CD4-positive, alpha-beta T cell treated with Interleukin-4 for 1 hour (primary cell): ENCODE measurements at regions not wholly inside any gene's neighbourhood (a gene's known extent, or its start where the extent isn't known, plus 50 kb on each side); places are given as distances from the start of the nearest gene placed in this dataset.
A peak's percentile ranks its signal among the peaks of the same experiment; 100 is the strongest.

Experiments
- DNase-seq, 2 donors: peaks; one replicate each; pipeline ENCODE4 v3.0.0-alpha.2; 2020 to 2022

GRCh38 chr17:34163123-34163522 is 92.0 kb upstream of the CCL2 start:
- no peak for DNase-seq

GRCh38 chr17:34163646-34164045 is 91.4 kb upstream of the CCL2 start:
- DNase-seq, result no peak

GRCh38 chr17:34164837-34165236 is 90.2 kb upstream of the CCL2 start:
- DNase-seq, result no peak

- DNase-seq, result no peak
Observed at GRCh38 chr17:34166352-34166751, 88.7 kb upstream of the CCL2 start.

GRCh38 chr17:34167354-34167753 is 87.7 kb upstream of the CCL2 start:
- DNase-seq, result no peak

- DNase-seq, result no peak
Observed at GRCh38 chr17:34168989-34169388, 86.1 kb upstream of the CCL2 start.

- DNase-seq, result no peak
Observed at GRCh38 chr17:34169496-34169895, 85.6 kb upstream of the CCL2 start.

GRCh38 chr17:34171245-34171818 is 83.8 kb upstream of the CCL2 start:
- DNase-seq, result peak; percentile 47 to 59

GRCh38 chr17:34172390-34172918 is 82.6 kb upstream of the CCL2 start:
- no peak for DNase-seq

- DNase-seq, result no peak
Observed at GRCh38 chr17:34173241-34173640, 81.8 kb upstream of the CCL2 start.

GRCh38 chr17:34174496-34174895 is 80.6 kb upstream of the CCL2 start:
- no peak for DNase-seq

GRCh38 chr17:34176440-34176839 is 78.6 kb upstream of the CCL2 start:
- no peak for DNase-seq

- no peak for DNase-seq
Observed at GRCh38 chr17:34177642-34178041, 77.4 kb upstream of the CCL2 start.

GRCh38 chr17:34178092-34178491 is 77.0 kb upstream of the CCL2 start:
- DNase-seq, result no peak

- no peak for DNase-seq
Observed at GRCh38 chr17:34182036-34182803, 72.9 kb upstream of the CCL2 start.

GRCh38 chr17:34195987-34196386 is 59.1 kb upstream of the CCL2 start:
- no peak for DNase-seq

GRCh38 chr17:34198519-34198918 is 56.6 kb upstream of the CCL2 start:
- no peak for DNase-seq

- DNase-seq, result no peak
Observed at GRCh38 chr17:34199454-34199853, 55.6 kb upstream of the CCL2 start.

GRCh38 chr17:34199932-34200534 is 55.1 kb upstream of the CCL2 start:
- DNase-seq, result peak; percentile 75

- peak in 1 of 2 donors; percentile 41 for DNase-seq
Observed at GRCh38 chr17:34201225-34201624, 53.9 kb upstream of the CCL2 start.

GRCh38 chr17:34201767-34202166 is 53.3 kb upstream of the CCL2 start:
- DNase-seq, result no peak

- DNase-seq, result no peak
Observed at GRCh38 chr17:34203018-34203638, 52.0 kb upstream of the CCL2 start.

- no peak for DNase-seq
Observed at GRCh38 chr17:34204402-34204801, 50.7 kb upstream of the CCL2 start.
